Inflammatory macrophage (primary cell): ENCODE measurements at regions not wholly inside any gene's neighbourhood (a gene's known extent, or its start where the extent isn't known, plus 50 kb on each side); places are given as distances from the start of the nearest gene placed in this dataset.
"Not testable (repeated sequence)": the region's sequence is repeated elsewhere in the genome, so short reads cannot be mapped to it uniquely, and the experiment has no call there.

Source experiments
- DNase-seq, 2 donors: peaks; one replicate each; pipeline ENCODE4 v3.0.0-alpha.2; 2020 to 2022

- DNase-seq: no peak
Measured at GRCh38 chr4:36609661-36610060, 328.2 kb downstream of the DTHD1 start.

GRCh38 chr4:36610628-36611027 is 329.2 kb downstream of the DTHD1 start:
- no peak for DNase-seq

- DNase-seq: not testable (repeated sequence)
Measured at GRCh38 chr4:36613142-36613541, 331.7 kb downstream of the DTHD1 start.

- no peak for DNase-seq
Measured at GRCh38 chr4:36614011-36614410, 332.6 kb downstream of the DTHD1 start.

GRCh38 chr4:36618102-36618501 is 336.7 kb downstream of the DTHD1 start:
- no peak for DNase-seq

GRCh38 chr4:36624030-36624429 is 342.6 kb downstream of the DTHD1 start:
- no peak for DNase-seq

GRCh38 chr4:36638273-36638811 is 356.9 kb downstream of the DTHD1 start:
- DNase-seq: no peak

GRCh38 chr4:36640876-36641275 is 359.5 kb downstream of the DTHD1 start:
- no peak for DNase-seq

GRCh38 chr4:36651253-36651652 is 369.8 kb downstream of the DTHD1 start:
- DNase-seq: no peak

- DNase-seq: no peak
Measured at GRCh38 chr4:36652857-36653256, 371.4 kb downstream of the DTHD1 start.

GRCh38 chr4:36665985-36666527 is 384.6 kb downstream of the DTHD1 start:
- DNase-seq: no peak

- no peak for DNase-seq
Measured at GRCh38 chr4:36675436-36675835, 394.0 kb downstream of the DTHD1 start.

GRCh38 chr4:36676139-36677050 is 395.0 kb downstream of the DTHD1 start:
- no peak for DNase-seq

GRCh38 chr4:36677112-36677511 is 395.7 kb downstream of the DTHD1 start:
- no peak for DNase-seq

- no peak for DNase-seq
Measured at GRCh38 chr4:36677874-36678273, 396.5 kb downstream of the DTHD1 start.

- no peak for DNase-seq
Measured at GRCh38 chr4:36687681-36688080, 406.3 kb downstream of the DTHD1 start.

- no peak for DNase-seq
Measured at GRCh38 chr4:36692586-36692985, 411.2 kb downstream of the DTHD1 start.

GRCh38 chr4:36702245-36702644 is 420.8 kb downstream of the DTHD1 start:
- DNase-seq: no peak

GRCh38 chr4:36704289-36704688 is 422.9 kb downstream of the DTHD1 start:
- DNase-seq: no peak

GRCh38 chr4:36709991-36710390 is 428.6 kb downstream of the DTHD1 start:
- no peak for DNase-seq

- DNase-seq: no peak
Measured at GRCh38 chr4:36712013-36712412, 430.6 kb downstream of the DTHD1 start.

GRCh38 chr4:36716874-36717273 is 435.5 kb downstream of the DTHD1 start:
- DNase-seq: no peak

- DNase-seq: no peak
Measured at GRCh38 chr4:36719425-36719824, 438.0 kb downstream of the DTHD1 start.

GRCh38 chr4:36722986-36723385 is 441.6 kb downstream of the DTHD1 start:
- no peak for DNase-seq
